K562 (cell line): ENCODE measurements at regions not wholly inside any gene's neighbourhood (a gene's known extent, or its start where the extent isn't known, plus 50 kb on each side); places are given as distances from the start of the nearest gene placed in this dataset.
"Not testable (repeated sequence)": the region's sequence is repeated elsewhere in the genome, so short reads cannot be mapped to it uniquely, and the experiment has no call there.

Experiments
- ATF3 ChIP-seq, 2 experiments: fragments of 450-650 bp in 1 of 2; sonication (generic) in 1 of 2; formaldehyde crosslinking in 1 of 2; IDR thresholded peaks in 1 of 2; conservative IDR thresholded peaks in 1 of 2; 2 replicates each; pipeline versions ENCODE4 v1.6.1 to v1.8.1; 2016 to 2023; ENCODE audit warnings: mild to moderate bottlenecking in 2 of 2, moderate library complexity in 2 of 2, inconsistent platforms in 1 of 2, missing genetic modification reagents in 1 of 2
- ATF4 ChIP-seq: fragments of 450-650 bp; formaldehyde crosslinking; IDR thresholded peaks from 2 replicates; pipeline ENCODE4 v1.4.0; 2022; ENCODE audit warnings: mild to moderate bottlenecking, moderate library complexity
- DIDO1 ChIP-seq: fragments of 450-650 bp; IDR thresholded peaks from 2 replicates; pipeline ENCODE4 v1.6.1; 2016; ENCODE audit warnings: low read depth, missing biosample characterization, missing genetic modification characterization
- FOXM1 ChIP-seq, 2 experiments: fragments of 450-650 bp in 1 of 2; sonication (generic) in 1 of 2; formaldehyde crosslinking in 1 of 2; IDR thresholded peaks; 2 replicates each; pipeline versions ENCODE4 v1.6.1 to v1.9.0; 2017 to 2022; ENCODE audit warnings: low read depth in 2 of 2, mild to moderate bottlenecking in 2 of 2, missing genetic modification reagents in 1 of 2, moderate library complexity in 1 of 2
- HSF4 ChIP-seq: fragments of 250-450 bp; sonication (Bioruptor Pico); IDR thresholded peaks from 2 replicates; pipeline ENCODE4 v2.1.2; 2022; ENCODE audit warnings: mild to moderate bottlenecking, moderate library complexity, borderline replicate concordance
- JUND ChIP-seq, 2 experiments: IDR thresholded peaks; 2 replicates in 1 of 2; 3 replicates in 1 of 2; pipeline ENCODE4 v1.6.1; 2011; ENCODE audit warnings: borderline replicate concordance in 2 of 2, low read depth in 2 of 2, low read length in 2 of 2, improper control_type of control experiment in 1 of 2, missing biosample characterization in 1 of 2, missing genetic modification characterization in 1 of 2, missing genetic modification reagents in 1 of 2
- MXD1 ChIP-seq: fragments of 250-450 bp; sonication (Bioruptor Pico); IDR thresholded peaks from 2 replicates; pipeline ENCODE4 v1.8.0; 2021; ENCODE audit warnings: borderline replicate concordance, mild to moderate bottlenecking, moderate library complexity; ENCODE audit not compliant: poor library complexity, severe bottlenecking
- NCOR1 ChIP-seq: fragments of 450-650 bp; IDR thresholded peaks from 2 replicates; pipeline ENCODE4 v1.6.1; 2016; ENCODE audit warnings: mild to moderate bottlenecking, moderate library complexity
- SMARCA4 ChIP-seq: fragments of 450-650 bp; IDR thresholded peaks from 2 replicates; pipeline ENCODE4 v1.6.1; 2016
- SMARCC2 ChIP-seq: fragments of 450-650 bp; IDR thresholded peaks from 2 replicates; pipeline ENCODE4 v1.6.1; 2017; ENCODE audit warnings: antibody characterized with exemption, moderate library complexity, mild to moderate bottlenecking, low read depth
- TFE3 ChIP-seq: fragments of 450-650 bp; formaldehyde crosslinking; IDR thresholded peaks from 2 replicates; pipeline ENCODE4 v1.4.0; 2020; ENCODE audit warnings: mild to moderate bottlenecking, mixed read lengths
- THRB ChIP-seq: fragments of 450-650 bp; formaldehyde crosslinking; conservative IDR thresholded peaks from 2 replicates; pipeline ENCODE4 v1.4.0; 2022; ENCODE audit warnings: mild to moderate bottlenecking, missing genetic modification characterization
- ZBTB9 ChIP-seq: fragments of 450-650 bp; formaldehyde crosslinking; IDR thresholded peaks from 2 replicates; pipeline ENCODE4 v1.4.0; 2020; ENCODE audit warnings: mild to moderate bottlenecking, moderate library complexity
- ZFP1 ChIP-seq: fragments of 450-650 bp; formaldehyde crosslinking; IDR thresholded peaks from 2 replicates; pipeline ENCODE4 v1.4.0; 2020; ENCODE audit warnings: mild to moderate bottlenecking, mixed read lengths
- ZKSCAN3 ChIP-seq: fragments of 250-450 bp; sonication (Bioruptor Pico); IDR thresholded peaks from 2 replicates; pipeline ENCODE4 v1.4.0; 2020
- ZNF445 ChIP-seq: fragments of 250-450 bp; sonication (Bioruptor Pico); IDR thresholded peaks from 2 replicates; pipeline ENCODE4 v1.4.0; 2020; ENCODE audit warnings: low read depth, mild to moderate bottlenecking, moderate library complexity
- ZNF449 ChIP-seq: fragments of 250-450 bp; sonication (Bioruptor Pico); IDR thresholded peaks from 2 replicates; pipeline ENCODE4 v1.8.0; 2022; ENCODE audit warnings: moderate library complexity, mild to moderate bottlenecking, inconsistent platforms
- ZNF766 ChIP-seq: fragments of 200-800 bp; sonication (Bioruptor generic); conservative IDR thresholded peaks from 2 replicates; pipeline ENCODE4 v1.6.1; 2016; ENCODE audit warnings: missing genetic modification characterization, missing compliant biosample characterization

DNA sequence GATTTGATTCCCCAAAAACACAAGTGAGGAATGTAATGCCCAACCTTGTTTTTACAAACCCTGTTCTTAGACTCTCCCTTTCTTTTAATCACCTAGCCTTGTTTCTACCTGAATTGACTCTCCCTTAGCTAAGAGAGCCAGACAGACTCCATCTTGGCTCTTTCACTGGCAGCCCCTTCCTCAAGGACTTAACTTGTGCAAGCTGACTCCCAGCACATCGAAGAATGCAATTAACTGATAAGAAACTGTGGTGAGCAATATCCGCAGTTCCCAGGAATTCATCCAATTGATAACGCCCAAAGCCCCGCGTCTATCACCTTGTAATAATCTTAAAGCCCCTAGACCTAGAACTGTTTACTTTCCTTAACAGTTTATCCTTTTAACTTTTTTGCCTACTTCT, 120.2 kb upstream of the DEFB108B start (continued):
- TF ChIP-seq JUND (IDR thresholded peaks at IDR 0.05; ENCODE audit: borderline replicate concordance, low read depth, low read length) (peak; percentile 21; the same call in 1 of the 2 replicates), JUND (tag; IDR thresholded peaks at IDR 0.05; ENCODE audit: borderline replicate concordance, low read depth, low read length) (peak; percentile 45; the same call in 1 of the 3 replicates), ZFP1 (CRISPR knock-in tag) (peak; percentile 93), DIDO1 (peak; percentile 73; the same call in 1 of the 2 replicates), SMARCA4 (peak; percentile 77), FOXM1 (IDR thresholded peaks at IDR 0.05; ENCODE audit: low read depth) (peak; percentile 47; the same call in 1 of the 2 replicates), ZKSCAN3 (CRISPR knock-in tag) (peak; percentile 61; the same call in 1 of the 2 replicates), ZNF445 (CRISPR knock-in tag) (peak; percentile 87), SMARCC2 (peak; percentile 74; the same call in 1 of the 2 replicates), ZBTB9 (peak; percentile 98), ATF4 (CRISPR knock-in tag) (peak; percentile 92), MXD1 (CRISPR knock-in tag) (peak; percentile 29), ZNF449 (peak; percentile 76; the same call in 1 of the 2 replicates), THRB (CRISPR knock-in tag) (peak; percentile 88), TFE3 (CRISPR knock-in tag) (peak; percentile 72), NCOR1 (peak; percentile 63), ZNF766 (peak; percentile 88), ATF3 (IDR thresholded peaks at IDR 0.05) (peak; percentile 26; the same call in 1 of the 2 replicates), HSF4 (CRISPR knock-in tag) (peak; percentile 94)
- not testable (repeated sequence) for TF ChIP-seq FOXM1 (CRISPR knock-in tag; IDR thresholded peaks at IDR 0.05; ENCODE audit: low read depth); ATF3 (CRISPR knock-in tag; conservative IDR thresholded peaks at IDR 0.05)
